ENCODE measurements at regions not wholly inside any gene's neighbourhood (a gene's known extent, or its start where the extent isn't known, plus 50 kb on each side); places are given as distances from the start of the nearest gene placed in this dataset.

- TF ChIP-seq CTCF (IDR thresholded peaks at IDR 0.05): no peak
- no peak for TF ChIP-seq ZFX (IDR thresholded peaks at IDR 0.05; ENCODE audit: borderline replicate concordance)
Observed at GRCh38 chr3:73291541-73291940, 230.1 kb downstream of the EBLN2 start.
